GM10266 (cell line): ENCODE measurements at regions not wholly inside any gene's neighbourhood (a gene's known extent, or its start where the extent isn't known, plus 50 kb on each side); places are given as distances from the start of the nearest gene placed in this dataset.

Experiments used
- DNase-seq: peaks from one replicate; pipeline ENCODE4 v3.0.0; 2012; ENCODE audit errors: extremely low spot score
- CTCF ChIP-seq: IDR thresholded peaks from 2 replicates; pipeline ENCODE4 v1.5.1; 2012; ENCODE audit warnings: mild to moderate bottlenecking, low read depth; ENCODE audit not compliant: control insufficient read depth, insufficient read depth; ENCODE audit errors: missing control alignments

- DNase-seq: no peak
- TF ChIP-seq CTCF: no peak
Measured at GRCh38 chr9:12915366-12915954, 140.6 kb downstream of the LURAP1L start.

- TF ChIP-seq CTCF: no peak
- DNase-seq: no peak
Measured at GRCh38 chr9:12916042-12916441, 141.2 kb downstream of the LURAP1L start.

GRCh38 chr9:12920437-12920836 is 145.6 kb downstream of the LURAP1L start:
- no peak for DNase-seq
- TF ChIP-seq CTCF: no peak

- no peak for TF ChIP-seq CTCF
- DNase-seq: no peak
Measured at GRCh38 chr9:12921621-12922020, 146.8 kb downstream of the LURAP1L start.

GRCh38 chr9:12922224-12922866 is 147.5 kb downstream of the LURAP1L start:
- DNase-seq: no peak
- TF ChIP-seq CTCF: no peak

GRCh38 chr9:12923468-12924009 is 148.7 kb downstream of the LURAP1L start:
- no peak for TF ChIP-seq CTCF

GRCh38 chr9:12930906-12931305 is 156.1 kb downstream of the LURAP1L start:
- DNase-seq: no peak
- TF ChIP-seq CTCF: no peak

More at GRCh38 chr9:12923468-12924009, 148.7 kb downstream of the LURAP1L start:
- DNase-seq: no peak
